Hematopoietic multipotent progenitor cell treated with erythropoietin and hydrocortisone succinate and interleukin-3 and kit ligand, for 4 days (in vitro differentiated cells): ENCODE measurements at regions not wholly inside any gene's neighbourhood (a gene's known extent, or its start where the extent isn't known, plus 50 kb on each side); places are given as distances from the start of the nearest gene placed in this dataset.

ENCODE experiments used
- DNase-seq: peaks from one replicate; pipeline ENCODE4 v3.0.0-alpha.2; 2015

DNA sequence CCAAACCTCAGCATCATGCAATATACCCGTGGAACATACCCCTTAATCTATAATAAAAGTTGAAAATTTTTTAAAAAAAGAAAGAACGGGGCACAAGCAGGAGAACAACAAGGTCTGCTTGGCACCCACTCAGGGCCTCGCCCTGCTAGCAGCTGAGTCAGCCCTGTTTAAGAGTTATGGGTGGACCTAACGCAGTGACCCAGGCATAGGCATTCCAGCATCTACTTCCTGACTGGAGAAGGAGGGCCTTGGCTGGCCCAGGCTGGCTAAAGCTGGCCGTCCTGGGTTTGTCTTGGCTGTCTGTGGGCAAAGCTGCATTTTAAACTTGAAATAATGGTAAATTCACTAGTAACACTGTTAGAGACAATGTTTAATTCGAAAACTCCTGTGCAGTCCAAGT is 236.7 kb upstream of the PGRMC2 start:
- DNase-seq, result peak; percentile 21

DNA sequence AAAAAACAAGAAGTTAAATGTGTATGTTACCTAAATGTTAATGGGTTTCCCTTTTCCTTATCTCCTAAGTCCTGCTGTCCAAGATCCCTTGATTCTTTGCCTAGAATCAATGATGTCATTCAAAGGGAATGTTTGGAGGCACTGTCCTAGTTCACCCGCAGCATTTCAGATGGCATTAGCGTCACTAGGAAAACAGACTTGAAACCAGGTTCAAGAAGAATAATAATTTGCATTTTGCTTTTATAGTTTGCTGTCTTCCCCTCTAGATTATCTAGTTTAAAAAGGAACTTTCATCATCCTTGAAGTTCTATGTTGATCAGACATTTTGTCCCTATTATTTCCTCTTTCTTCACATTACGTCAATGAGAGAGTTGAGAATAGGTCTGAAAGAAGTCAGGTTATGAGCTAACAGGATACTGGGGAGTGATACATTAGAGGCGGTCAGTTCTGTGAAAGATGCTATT is 234.1 kb upstream of the PGRMC2 start:
- no peak for DNase-seq

DNA sequence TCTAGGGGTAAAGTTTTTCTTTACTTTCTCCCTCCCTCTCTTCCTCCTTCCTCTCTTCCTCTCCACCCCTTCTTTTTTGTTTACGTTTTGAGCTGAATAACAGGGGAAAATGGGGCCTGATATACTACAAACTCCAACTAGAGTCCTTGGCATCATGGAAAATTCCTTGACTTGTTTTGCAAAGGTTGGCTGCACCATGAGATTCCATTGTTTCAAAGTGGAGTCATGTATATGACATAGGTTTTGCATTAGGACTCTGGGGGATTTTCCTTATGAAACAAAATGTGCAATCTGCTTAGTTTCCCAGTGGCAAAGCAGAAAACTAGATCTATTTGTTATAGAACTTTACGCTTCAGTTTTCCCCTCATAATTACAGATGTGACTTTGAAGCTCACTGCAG is 233.5 kb upstream of the PGRMC2 start:
- no peak for DNase-seq

DNA sequence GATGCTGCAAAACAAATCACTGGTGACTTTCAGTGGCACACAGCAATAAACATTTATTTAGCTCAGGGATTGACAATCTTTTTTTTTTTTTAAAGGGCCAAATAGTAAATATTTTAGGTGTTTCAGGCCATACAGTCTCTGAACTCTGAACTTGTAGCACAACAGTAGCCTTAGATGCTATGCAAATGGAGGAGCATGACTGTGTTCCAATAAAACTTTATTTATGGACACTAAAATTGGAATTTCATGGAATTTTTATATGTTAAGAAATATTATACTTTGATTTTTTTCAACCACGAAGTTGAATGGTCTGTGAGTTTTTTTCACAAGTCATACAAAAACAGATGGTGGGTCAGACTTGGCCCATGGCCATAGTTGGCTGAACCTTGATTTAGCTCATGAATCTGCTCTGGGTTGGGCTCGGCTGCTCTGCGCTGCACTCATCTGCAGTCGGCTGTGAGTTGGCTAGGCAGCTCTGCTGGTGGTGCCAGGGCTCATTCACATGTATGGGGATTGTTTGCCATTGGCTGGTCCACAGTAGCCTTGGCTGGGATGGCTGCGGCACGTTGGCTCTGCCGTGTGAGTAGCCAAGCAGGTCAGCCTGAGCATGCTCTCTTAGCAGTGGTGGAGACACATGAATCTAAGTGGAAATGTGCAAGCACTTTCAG is 231.7 kb upstream of the PGRMC2 start:
- DNase-seq, result no peak

DNA sequence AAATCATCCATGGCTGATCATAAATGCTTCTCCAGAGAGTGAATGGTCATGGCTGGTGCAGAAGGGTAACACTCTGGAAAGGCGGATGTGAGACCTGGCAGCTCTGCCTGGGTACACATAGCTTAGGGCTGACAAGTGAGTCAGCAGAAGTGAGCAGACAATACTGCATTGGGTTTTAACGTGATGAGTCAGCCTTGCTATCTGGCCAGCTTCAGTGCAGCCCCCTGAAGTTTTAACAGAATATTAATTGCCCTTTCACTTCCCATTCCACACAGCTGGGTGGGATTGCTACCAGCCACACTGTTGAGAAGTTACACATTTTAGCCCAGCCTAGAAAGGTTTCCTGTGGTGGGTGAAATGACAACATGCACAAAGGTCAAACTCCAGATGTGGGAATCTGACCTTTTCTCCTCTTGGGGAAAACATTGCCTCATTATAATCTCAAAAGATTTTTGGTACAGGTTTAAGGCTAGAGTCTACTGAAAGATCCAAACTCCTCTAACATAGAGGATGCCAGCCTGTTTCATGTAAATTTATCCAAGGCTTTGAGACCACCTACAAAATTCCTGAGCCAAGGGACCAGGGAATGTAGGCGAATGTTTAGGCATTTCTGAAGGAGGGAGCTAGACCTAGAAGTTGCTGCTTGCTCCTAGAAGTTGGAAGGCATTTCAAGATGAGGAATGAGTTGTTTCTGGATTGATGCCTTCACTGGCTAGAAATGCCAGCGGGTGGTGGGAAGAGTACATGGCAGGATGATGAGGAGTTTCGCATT is 230.3 kb upstream of the PGRMC2 start:
- peak; percentile 94 for DNase-seq

DNA sequence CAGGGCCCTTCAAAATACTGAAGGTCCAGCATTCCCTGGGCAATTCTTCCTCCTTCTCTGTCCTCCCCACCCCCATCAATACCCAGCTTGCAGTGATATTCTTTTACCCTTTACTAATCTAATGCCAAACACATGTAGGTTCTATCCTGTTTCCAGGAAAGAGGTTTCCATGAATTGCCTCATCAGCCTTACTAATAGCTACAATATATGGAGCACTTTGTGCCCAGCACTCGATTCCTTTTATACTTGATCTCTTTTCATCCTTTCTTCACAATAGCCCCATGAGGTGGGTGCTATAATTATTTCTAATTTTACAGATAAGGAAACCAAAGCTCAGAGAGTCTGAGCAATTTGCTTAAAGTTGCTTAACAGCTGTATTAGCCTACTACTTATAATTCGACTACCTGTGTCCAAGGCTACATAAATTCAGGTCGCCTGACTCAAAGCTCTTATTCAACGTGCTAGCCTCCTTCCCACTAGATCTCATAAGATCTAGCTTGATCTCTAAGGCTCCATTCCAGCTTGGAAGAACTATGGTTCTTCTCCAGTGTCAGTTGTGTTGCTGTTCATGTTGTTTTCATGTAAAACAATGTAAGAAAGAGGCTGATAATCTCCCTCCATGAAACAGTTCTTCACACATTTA is 229.6 kb upstream of the PGRMC2 start:
- peak; percentile 75 for DNase-seq

DNA sequence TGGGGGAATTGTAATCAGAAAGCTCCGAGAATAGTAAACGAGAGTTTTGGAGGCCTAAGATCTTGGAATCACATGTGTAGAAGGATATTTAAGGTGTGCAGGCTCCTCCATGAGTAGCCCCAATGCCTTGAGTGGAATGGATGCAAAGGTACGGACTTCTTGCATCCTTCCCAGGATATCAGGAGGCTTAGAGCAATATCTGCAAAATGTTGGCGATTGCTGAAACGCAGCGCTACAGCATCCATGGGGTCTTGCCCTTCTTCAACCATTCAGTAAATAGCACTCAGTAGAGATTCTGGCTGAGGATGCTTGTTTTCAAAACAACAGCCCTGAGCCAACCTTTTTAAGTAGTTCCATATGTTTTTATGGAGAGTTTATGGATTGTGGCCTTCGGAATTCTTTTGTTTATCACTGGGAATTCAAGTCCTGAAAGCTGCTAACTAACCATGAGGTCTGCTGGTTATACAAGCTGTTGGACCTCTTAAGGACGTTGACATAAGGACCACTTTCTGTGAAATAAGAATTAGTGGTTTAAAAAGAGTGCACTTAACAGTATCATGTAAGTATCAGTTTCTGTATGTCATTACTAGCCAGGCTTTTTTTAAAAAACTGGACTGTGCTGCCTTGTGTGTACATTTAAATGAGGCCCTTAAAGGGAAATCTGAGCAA is 228.8 kb upstream of the PGRMC2 start:
- DNase-seq, result no peak

DNA sequence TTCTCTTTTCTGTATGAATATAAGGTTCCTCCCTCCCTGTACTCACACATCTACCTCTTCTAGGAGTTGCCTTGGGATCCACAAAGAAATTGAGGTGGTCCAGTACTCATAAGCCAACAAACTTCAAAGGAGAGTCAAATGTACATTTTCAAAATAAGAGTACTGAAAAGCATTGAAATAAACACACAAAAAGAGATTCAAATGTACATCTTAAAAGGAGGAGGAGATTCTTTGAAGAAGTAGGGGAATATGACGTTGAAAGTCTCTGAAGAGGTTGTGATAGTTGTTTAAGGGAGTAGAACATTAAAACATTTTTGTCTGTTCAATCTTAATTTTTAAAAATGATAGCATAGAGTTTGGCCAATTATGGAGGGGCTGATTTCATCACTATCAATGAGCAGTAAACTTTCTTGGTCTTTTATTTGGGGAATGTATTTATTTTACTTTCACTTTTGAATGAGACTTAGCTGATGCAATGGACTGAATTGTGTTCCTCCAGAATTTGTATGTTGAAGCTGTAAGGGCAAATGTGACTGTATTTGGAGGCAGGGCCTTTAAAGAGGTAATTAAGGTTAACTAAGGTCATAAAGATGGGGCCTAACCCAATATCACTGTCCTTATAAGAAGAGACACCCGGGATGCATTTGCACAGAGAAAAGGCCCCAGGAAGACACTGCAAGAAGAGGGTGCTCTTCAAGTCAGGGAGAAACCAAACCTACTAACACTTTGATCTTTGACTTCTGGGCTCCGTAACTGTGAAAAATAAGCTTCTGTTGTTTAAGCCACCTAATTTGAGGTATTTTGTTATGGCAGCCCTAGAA is 226.3 kb upstream of the PGRMC2 start:
- no peak for DNase-seq

DNA sequence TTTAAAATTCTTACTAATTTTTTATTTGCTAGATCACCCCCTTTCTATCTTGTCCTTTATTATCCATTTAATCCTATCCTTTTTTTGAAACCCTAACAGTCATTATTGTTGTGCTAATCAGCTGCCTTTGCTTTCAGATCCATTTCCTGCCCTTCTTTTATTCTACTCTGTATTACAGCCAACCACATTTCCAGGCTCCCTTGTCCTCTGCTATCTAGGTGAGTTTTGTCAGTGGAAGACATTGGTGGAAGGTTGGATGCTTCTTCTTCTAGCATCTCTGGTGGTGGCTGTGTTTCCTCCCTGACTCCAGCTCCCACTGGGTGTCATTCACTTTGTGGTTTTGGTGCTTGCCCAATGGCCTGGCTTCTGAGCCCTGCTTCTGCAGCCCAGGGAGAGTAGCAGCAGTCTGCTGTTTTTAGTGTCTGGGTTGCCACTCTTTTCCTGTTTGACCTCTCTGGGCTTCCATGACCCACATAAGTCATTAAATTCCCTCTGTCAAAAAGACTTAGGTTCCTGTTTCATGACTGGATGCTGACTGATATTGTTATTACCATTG is 225.2 kb upstream of the PGRMC2 start:
- DNase-seq, result peak; percentile 29

DNA sequence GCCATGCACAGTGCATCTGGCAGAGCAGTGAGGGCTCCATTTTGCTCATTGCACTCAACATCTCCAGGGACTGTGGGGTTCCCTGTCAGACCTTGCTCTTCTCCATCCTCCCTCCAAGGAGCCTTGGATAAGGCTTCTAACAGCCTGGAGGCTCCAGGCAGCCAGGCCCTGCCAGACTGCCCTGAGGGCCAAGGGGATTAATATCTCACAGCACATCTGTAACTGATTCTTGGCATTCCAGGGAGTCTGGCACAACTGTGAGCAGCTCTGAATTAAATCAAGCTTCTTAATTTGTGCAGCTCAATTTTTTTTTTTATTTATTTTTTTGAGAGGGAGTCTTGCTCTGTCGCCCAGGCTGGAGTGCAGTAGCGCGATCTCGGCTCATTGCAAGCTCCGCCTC is 224.5 kb upstream of the PGRMC2 start:
- no peak for DNase-seq

DNA sequence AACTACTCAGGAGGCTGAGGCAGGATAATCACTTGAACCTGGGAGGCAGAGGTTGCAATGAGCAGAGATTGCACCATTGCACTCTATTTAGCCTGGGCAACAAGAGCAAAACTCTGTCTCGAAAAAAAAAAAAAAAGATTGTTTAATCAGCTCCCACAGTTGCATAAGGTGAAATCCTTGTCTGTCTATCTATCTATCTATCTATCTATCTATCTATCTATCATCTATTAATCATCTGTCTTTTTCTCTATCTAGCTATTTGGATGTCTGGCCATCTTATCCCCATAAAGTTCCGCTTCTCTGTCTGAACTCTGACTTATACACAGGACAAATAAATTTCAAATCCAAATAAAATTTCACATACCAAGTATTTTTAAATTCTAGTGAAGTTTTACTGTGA is 223.2 kb upstream of the PGRMC2 start:
- DNase-seq, result no peak

DNA sequence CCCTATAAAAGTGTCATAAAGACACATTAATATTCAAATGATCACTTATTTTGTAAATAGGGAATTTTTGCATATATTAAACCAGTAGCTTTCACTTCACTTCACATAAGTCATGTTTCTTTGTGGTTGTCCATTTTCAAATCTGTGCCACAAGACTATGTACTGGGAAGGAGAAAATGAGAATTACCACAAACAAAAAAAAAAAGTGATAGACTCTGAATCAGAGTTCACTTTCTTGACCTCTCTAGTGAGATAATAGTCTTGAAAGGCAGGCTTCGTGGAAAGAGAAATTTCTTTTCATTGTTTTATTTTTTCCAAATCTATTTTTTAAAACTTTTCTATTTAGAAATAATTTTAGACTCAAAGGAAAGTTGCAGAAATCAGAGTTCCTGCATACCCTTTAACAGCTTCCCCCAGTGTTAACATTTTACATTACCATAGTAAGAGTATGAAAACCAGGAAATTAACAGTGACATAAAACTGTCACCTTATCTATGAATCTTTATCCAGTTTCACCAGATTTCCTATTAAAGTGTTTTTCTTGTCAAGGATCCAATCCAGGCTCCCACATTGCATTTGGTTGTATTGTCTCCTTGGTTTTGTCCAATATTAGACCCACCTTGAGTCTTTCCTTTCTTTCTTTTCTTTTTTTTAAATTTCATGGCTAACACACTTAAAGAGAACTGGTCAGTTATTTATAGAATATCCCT is 215.4 kb upstream of the PGRMC2 start:
- no peak for DNase-seq

DNA sequence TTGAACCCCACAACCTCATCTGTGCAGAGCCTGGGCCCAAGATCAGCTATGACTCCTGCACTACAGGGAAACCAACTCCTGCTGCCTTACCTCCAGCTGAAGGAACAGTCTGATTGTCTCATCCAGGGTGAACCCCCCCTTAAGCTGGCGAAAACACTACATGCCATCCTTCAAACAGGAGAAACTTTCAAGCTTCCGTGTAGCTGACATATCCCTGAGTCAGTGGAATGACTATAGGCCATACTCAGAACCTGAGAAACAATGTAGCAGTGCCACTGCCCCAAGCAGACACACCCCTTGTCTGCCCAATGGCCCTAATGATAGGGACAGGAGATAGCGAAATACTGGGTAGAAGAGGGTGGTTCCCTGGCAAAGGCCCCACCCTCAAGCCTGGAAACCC is 213.6 kb upstream of the PGRMC2 start:
- no peak for DNase-seq

DNA sequence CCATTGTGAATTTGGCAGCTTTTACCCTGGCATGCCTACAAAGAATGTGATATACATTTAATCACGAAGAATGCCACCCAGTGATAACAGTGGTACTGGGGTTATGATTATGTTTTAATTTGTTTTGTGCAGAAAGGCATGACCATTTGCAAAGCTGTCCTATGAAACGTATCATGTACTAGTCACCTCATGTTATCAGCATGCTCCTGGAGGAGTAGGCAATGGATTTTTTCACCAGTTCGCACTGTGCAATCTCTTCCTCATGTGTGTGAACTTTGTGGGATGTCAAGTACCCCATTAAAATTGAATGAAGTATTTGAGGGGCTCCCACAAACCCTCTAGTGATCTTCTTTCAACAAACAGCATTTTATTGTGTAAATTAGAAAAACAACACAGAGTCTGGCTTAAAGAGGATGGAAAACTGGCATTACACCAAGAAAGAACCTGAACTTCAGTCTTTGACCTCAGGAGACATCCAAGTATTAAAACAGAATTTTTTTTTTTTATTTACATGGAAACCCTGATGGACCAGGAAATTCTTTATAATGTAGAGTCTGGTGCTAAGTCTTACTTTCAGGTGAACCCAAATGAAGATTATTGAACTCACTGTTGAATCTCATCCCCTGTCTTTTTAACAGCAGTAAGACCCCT is 200.6 kb upstream of the PGRMC2 start:
- DNase-seq, result no peak

DNA sequence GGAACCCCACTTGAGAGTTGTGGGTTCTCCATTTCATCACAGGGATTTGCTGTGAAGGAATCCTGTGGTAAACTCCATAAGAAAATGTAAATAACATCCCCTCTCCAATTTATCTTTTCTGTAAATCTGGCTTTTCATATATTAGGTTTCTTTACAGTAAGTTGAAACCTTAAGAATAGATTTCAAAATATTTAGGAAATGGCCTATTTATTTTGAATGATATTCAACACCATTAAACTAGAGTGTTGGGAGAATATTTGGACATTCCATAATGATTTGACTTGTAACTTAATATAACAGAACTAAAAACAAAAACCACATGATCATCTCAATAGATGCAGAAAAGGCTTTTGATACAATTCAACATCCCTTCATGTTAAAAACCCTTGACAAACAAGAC is 197.3 kb upstream of the PGRMC2 start:
- DNase-seq, result no peak

DNA sequence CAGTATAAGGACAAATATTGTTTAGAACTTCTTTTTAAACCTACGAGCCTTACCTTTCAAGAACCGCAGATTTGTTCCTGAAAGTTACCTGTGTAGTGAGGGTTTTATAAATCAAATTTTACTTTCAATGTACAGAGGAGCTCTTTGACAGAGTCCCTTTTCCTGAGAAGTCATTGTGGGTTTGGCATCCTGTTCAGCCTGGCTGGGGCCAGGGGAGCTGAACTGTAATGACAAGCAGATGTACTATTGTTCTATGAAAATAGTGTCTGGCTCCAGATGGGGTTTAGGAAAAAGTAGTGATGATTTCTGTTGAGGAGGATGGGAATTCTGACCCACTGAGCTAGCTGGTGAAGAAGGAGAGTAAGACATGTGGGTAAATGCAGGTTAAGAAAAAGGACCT is 196.2 kb upstream of the PGRMC2 start:
- peak; percentile 50 for DNase-seq

DNA sequence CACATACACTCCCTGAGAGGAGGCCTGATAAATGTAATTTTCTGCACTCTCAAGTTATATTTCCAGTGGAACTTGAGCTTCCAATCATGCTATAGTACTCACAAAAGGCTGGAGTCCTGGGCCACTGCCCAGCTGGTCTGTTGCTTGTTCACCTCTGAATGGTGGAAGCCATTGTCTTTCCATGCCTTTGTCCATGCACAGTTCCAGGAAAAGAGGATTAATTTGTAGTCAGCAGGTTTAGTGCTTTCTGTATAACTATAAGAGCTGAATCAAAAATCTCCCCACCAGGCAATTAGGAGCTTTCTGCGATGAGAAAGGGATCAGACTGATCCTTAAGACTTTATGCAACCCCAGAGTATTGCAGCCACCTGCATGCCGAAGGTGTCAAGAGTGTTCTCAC is 195.4 kb upstream of the PGRMC2 start:
- no peak for DNase-seq

DNA sequence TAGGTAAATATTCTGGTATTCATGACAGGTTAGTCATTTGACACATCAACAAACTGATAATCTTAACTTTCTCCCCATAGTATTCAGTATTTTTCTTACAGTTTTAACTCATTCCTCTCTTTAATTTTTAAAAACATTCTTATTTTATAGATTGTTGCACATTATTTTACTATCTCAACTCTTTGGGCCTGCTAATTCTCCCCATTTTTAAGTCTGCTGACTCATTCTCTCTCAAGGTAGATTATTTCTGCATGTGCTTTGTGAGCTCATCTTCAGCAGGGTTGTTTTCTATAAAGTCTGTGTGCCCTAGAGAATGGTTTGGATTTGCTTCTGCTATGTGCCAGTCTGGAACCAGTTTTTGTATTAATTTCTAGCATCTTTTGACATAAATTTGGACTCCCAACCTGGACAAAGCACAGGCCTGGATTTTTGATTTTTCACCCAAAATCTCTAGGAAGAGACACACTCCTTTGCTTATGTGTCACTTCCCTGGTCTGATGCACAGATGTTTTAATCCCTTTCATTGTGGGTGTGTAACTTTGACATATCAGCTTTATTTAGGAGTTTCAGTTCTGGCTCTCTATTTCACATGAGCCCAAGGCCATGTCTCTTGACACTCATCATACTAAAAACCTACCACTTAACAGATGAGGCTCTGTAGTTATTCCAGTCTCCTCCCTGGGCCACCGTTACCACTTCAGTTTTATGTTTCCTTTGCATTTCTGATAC is 194.3 kb upstream of the PGRMC2 start:
- DNase-seq, result no peak

DNA sequence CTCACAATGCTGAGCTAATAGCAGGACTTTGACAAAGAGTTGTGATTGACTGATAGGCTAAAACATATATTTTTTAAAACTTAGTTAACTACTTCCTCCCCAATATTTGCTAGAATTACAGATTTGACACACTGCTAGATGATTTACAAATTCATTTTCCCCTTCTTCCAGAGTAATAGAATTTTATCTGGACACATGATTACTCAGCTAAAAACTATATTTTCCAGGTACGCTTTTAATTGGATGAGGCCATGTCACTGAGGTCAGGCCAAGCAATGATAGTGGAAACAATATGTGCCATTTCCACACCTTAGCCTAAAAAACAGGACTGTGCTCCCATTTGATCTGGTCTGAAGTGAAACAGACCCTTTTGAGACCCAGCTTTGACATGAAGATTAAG is 193.3 kb upstream of the PGRMC2 start:
- DNase-seq, result no peak

DNA sequence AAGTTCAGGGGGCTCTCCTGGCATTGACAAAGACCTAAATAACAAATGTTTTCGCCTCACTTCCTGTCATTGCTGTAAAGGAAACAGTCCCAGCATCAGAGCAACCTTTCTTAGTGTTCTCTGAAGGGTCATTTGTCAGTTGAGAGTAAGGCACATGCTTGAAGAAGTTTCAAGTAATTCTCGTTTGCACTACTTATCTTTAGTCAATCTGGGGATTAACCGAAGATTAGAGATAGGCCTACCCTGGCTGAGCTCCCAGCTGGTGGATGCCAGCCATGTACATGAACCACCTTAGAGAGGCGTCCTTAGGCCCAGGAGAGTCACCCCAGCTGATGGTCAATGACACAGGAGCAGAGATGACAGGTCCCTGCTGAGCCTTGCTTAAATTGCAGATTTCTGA is 189.9 kb upstream of the PGRMC2 start:
- DNase-seq, result no peak
